B cell (primary cell): ENCODE measurements at regions not wholly inside any gene's neighbourhood (a gene's known extent, or its start where the extent isn't known, plus 50 kb on each side); places are given as distances from the start of the nearest gene placed in this dataset.

Experiments
- ATAC-seq: fragments of 200-7000 bp; cut with Tn5 transposase; one replicate; pipeline ENCODE4 v1.10.0; 2021; ENCODE audit warnings: low read depth, mild to moderate bottlenecking, moderate number of reproducible peaks, moderate library complexity
- CTCF ChIA-PET: fragments of 350-600 bp; sonication (Branson Sonifier 250); formaldehyde crosslinking; loops from one replicate; lab custom pipeline; 2021; ENCODE audit warnings: antibody characterized with exemption, inconsistent platforms; lab: Charles Lee
- POLR2A ChIA-PET: fragments of 350-600 bp; sonication (Branson Sonifier 250); formaldehyde crosslinking; loops from one replicate; lab custom pipeline; 2021; ENCODE audit warnings: antibody characterized with exemption; lab: Charles Lee
- DNase-seq: peaks from one replicate; pipeline ENCODE4 v3.0.0; 2013
- H2AFZ ChIP-seq: 2 replicates; pipeline ENCODE4 v1.6.1; 2012; ENCODE audit warnings: mild to moderate bottlenecking, low read depth, low read length; ENCODE audit not compliant: insufficient read depth, poor library complexity, severe bottlenecking
- H3K27ac ChIP-seq, 2 donors: 1 replicate in 1 of 2; 2 replicates in 1 of 2; pipeline ENCODE4 v1.5.1; 2012 to 2013; ENCODE audit warnings: low read length in 2 of 2, mild to moderate bottlenecking in 2 of 2, moderate library complexity in 1 of 2
- H3K27me3 ChIP-seq, 4 experiments: fragments of 200-600 bp in 1 of 4; sonication (generic) in 1 of 4; replicated peaks in 1 of 4; 1 replicate in 2 of 4; 2 replicates in 2 of 4; pipeline versions ENCODE4 v1.6.1 to v1.7.0; 2013 to 2016; ENCODE audit warnings: low read length in 3 of 4, mild to moderate bottlenecking in 2 of 4, mixed read lengths in 1 of 4, moderate library complexity in 1 of 4; ENCODE audit not compliant: insufficient read depth in 4 of 4, control insufficient read depth in 3 of 4; ENCODE audit errors: control extremely low read depth in 1 of 4
- H3K36me3 ChIP-seq, 2 experiments: replicated peaks in 1 of 2; 1 replicate in 1 of 2; 2 replicates in 1 of 2; pipeline versions ENCODE4 v1.6.1 to v1.7.1; 2013; ENCODE audit warnings: low read length in 1 of 2; ENCODE audit not compliant: insufficient read depth in 2 of 2, control insufficient read depth in 1 of 2; ENCODE audit errors: control extremely low read depth in 1 of 2, extremely low read depth in 1 of 2
- H3K4me1 ChIP-seq, 2 donors: fragments of 200-600 bp in 1 of 2; sonication (generic) in 1 of 2; 1 replicate in 1 of 2; 2 replicates in 1 of 2; pipeline versions ENCODE4 v1.5.1 to v1.6.1; 2013 to 2017; ENCODE audit warnings: low read length in 2 of 2; ENCODE audit not compliant: control insufficient read depth in 2 of 2, insufficient read depth in 2 of 2
- H3K4me2 ChIP-seq: replicated peaks from 2 replicates; pipeline ENCODE3; 2012; ENCODE audit warnings: mild to moderate bottlenecking, low read depth, low read length; ENCODE audit not compliant: poor library complexity, severe bottlenecking
- H3K4me3 ChIP-seq, 5 experiments: fragments of 200-600 bp in 1 of 5; sonication (generic) in 1 of 5; 1 replicate in 3 of 5; 2 replicates in 2 of 5; pipeline versions ENCODE4 v1.5.1 to v1.7.0; 2011 to 2016; ENCODE audit warnings: low read length in 4 of 5, mild to moderate bottlenecking in 4 of 5, low read depth in 2 of 5, control low read depth in 1 of 5, moderate library complexity in 1 of 5; ENCODE audit not compliant: insufficient read depth in 1 of 5; ENCODE audit errors: control extremely low read depth in 1 of 5, extremely low read depth in 1 of 5
- H3K79me2 ChIP-seq: fragments of 200-600 bp; sonication (generic); one replicate; pipeline ENCODE4 v1.6.0; 2016; ENCODE audit warnings: low read length; ENCODE audit not compliant: control insufficient read depth, insufficient read depth
- H3K9ac ChIP-seq: fragments of 200-600 bp; sonication (generic); 2 replicates; pipeline ENCODE4 v1.6.1; 2017; ENCODE audit warnings: mild to moderate bottlenecking, low read length, moderate library complexity
- H3K9me3 ChIP-seq, 3 donors: one replicate each; pipeline versions ENCODE4 v1.6.1 to v1.7.1; 2013; ENCODE audit warnings: low read length in 2 of 3; ENCODE audit not compliant: control insufficient read depth in 2 of 3, insufficient read depth in 1 of 3; ENCODE audit errors: control extremely low read depth in 1 of 3
- H4K20me1 ChIP-seq: 2 replicates; pipeline ENCODE4 v1.6.0; 2012; ENCODE audit warnings: mild to moderate bottlenecking, low read length; ENCODE audit not compliant: insufficient read depth, control insufficient read depth, poor library complexity, severe bottlenecking
- H3K27ac Mint-ChIP-seq: one replicate; pipeline ENCODE4 v1.8.0; 2021; ENCODE audit warnings: mixed read lengths
- H3K27me3 Mint-ChIP-seq: one replicate; pipeline ENCODE4 v1.8.0; 2021; ENCODE audit warnings: mixed read lengths
- H3K4me1 Mint-ChIP-seq: one replicate; pipeline ENCODE4 v1.8.0; 2021; ENCODE audit warnings: mixed read lengths
- H3K4me3 Mint-ChIP-seq: one replicate; pipeline ENCODE4 v1.8.0; 2021; ENCODE audit warnings: mixed read lengths
- H3K9me3 Mint-ChIP-seq: one replicate; pipeline ENCODE4 v1.8.0; 2022; ENCODE audit warnings: mixed read lengths; ENCODE audit not compliant: insufficient read depth
- EZH2 ChIP-seq: IDR thresholded peaks from 2 replicates; pipeline ENCODE4 v1.6.1; 2012; ENCODE audit warnings: borderline replicate concordance, low read depth, mild to moderate bottlenecking, moderate library complexity, low read length; ENCODE audit not compliant: insufficient read depth, poor library complexity, severe bottlenecking
- WGBS: methylation state at CpG from one replicate; pipeline ENCODE4 v1.1.5; 2013; ENCODE audit warnings: missing lambda C conversion rate; ENCODE audit not compliant: insufficient coverage; 5-methylcytosine and 5-hydroxymethylcytosine counted together
- intact Hi-C: fragments of 100-400 bp; cut with micrococcal nuclease; formaldehyde crosslinking; loops from one replicate; pipeline ENCODE4 v1.10.0; 2022
- TF ChIP-seq, protein P1 (sequence below): fragments of 200-600 bp; IDR thresholded peaks from one replicate; pipeline ENCODE4 v1.8.0; 2022; ENCODE audit warnings: antibody characterized with exemption, mild to moderate bottlenecking

DNA sequence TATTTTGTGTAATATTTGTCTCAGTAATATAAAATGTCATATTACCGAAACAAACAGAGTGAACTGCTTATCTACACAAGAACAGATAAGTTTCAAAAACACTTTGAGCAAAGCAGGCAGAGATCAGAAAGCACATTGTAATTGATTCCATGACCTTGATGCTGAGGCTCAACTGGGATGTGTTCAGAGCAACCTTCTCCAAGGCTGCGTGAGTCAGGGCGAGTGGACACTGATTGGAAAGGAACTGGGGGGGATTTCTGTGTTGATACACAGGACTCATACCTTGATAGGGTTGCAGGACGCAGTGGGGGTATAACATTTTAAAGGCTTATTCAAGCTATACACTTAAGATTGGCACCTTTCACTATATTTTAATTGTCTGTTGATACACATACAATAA is 1136.3 kb downstream of the UQCRFS1 start:
- H3K9ac ChIP-seq, result no peak overlapping the region
- no peak overlapping the region for H2AFZ ChIP-seq
- intact Hi-C loops, result no loop called here
- H3K36me3 ChIP-seq, result no peaks in the 10 kb centered on the region
- ATAC-seq (no peak), DNase-seq (no peak)
- Mint-ChIP-seq H3K27ac (no peak overlapping the region), H3K27me3 (no peaks in the 10 kb centered on the region), H3K9me3 (peaks cover 7% of the 10 kb centered on the region), H3K4me1 (no peaks in the 10 kb centered on the region), H3K4me3 (no peak overlapping the region)
- TF ChIP-seq, protein P1, sequence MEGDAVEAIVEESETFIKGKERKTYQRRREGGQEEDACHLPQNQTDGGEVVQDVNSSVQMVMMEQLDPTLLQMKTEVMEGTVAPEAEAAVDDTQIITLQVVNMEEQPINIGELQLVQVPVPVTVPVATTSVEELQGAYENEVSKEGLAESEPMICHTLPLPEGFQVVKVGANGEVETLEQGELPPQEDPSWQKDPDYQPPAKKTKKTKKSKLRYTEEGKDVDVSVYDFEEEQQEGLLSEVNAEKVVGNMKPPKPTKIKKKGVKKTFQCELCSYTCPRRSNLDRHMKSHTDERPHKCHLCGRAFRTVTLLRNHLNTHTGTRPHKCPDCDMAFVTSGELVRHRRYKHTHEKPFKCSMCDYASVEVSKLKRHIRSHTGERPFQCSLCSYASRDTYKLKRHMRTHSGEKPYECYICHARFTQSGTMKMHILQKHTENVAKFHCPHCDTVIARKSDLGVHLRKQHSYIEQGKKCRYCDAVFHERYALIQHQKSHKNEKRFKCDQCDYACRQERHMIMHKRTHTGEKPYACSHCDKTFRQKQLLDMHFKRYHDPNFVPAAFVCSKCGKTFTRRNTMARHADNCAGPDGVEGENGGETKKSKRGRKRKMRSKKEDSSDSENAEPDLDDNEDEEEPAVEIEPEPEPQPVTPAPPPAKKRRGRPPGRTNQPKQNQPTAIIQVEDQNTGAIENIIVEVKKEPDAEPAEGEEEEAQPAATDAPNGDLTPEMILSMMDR, result no peak
- no peak for TF ChIP-seq EZH2
- H3K4me3 ChIP-seq, result no peak overlapping the region
- 82% methylated on average over 2 of the region's 4 CpGs for WGBS
- peaks cover 0 to 18% (median 0%) of the 10 kb centered on the region in 3 donors for H3K9me3 ChIP-seq
- no peaks in the 10 kb centered on the region for H3K4me1 ChIP-seq
- no peaks in the 10 kb centered on the region for H3K79me2 ChIP-seq
- H3K27ac ChIP-seq, result no peak overlapping the region
- H3K27me3 ChIP-seq, result no peaks in the 10 kb centered on the region
- CTCF ChIA-PET, result no interaction called here
- no peaks in the 10 kb centered on the region for H4K20me1 ChIP-seq
- no peak overlapping the region for H3K4me2 ChIP-seq
- POLR2A ChIA-PET, result no interaction called here

DNA sequence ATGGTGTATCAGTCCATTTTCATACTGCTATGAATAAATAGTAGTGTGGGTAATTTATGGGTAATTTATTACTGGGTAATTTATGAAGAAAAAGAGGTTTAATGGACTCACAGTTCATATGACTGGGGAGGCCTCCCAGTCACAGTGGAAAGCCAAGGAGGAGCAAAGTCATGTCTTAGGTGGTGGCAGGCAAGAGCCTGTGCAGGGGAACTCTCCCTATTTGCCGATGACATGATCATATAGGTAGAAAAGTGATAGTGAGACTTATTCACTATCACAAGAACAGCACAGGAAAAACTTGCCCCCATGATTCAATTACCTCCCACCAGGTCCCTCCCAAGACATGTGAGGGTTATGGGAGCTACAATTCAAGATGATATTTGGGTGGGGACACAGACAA is 1137.7 kb downstream of the UQCRFS1 start:
- no peak overlapping the region for H3K27ac ChIP-seq
- no peak overlapping the region for H3K4me2 ChIP-seq
- no peaks in the 10 kb centered on the region for H3K27me3 ChIP-seq
- H4K20me1 ChIP-seq, result no peaks in the 10 kb centered on the region
- H3K27me3 Mint-ChIP-seq, result no peaks in the 10 kb centered on the region
- peaks cover 7% of the 10 kb centered on the region for H3K9me3 Mint-ChIP-seq
- ChIA-PET POLR2A (no interaction called here), CTCF (no interaction called here)
- WGBS, result no CpG with 5 or more reads among the region's 1 CpG
- H2AFZ ChIP-seq, result no peak overlapping the region
- no peaks in the 10 kb centered on the region for H3K4me1 ChIP-seq
- H3K79me2 ChIP-seq, result no peaks in the 10 kb centered on the region
- no peaks in the 10 kb centered on the region for H3K4me1 Mint-ChIP-seq
- intact Hi-C loops, result no loop called here
- TF ChIP-seq, protein P1, result no peak
- no peak for TF ChIP-seq EZH2
- no peak overlapping the region for H3K4me3 ChIP-seq
- H3K36me3 ChIP-seq, result no peaks in the 10 kb centered on the region
- no peak overlapping the region for H3K27ac Mint-ChIP-seq
- peaks cover 0 to 18% (median 0%) of the 10 kb centered on the region in 3 donors for H3K9me3 ChIP-seq
- ATAC-seq, result no peak
- no peak for DNase-seq
- H3K4me3 Mint-ChIP-seq, result no peak overlapping the region
- H3K9ac ChIP-seq, result no peak overlapping the region
